GM12872 (cell line): ENCODE measurements at regions not wholly inside any gene's neighbourhood (a gene's known extent, or its start where the extent isn't known, plus 50 kb on each side); places are given as distances from the start of the nearest gene placed in this dataset.

Experiments
- TF ChIP-seq, protein P1 (sequence below): IDR thresholded peaks from 3 replicates; pipeline ENCODE4 v1.5.1; 2011; ENCODE audit warnings: low read depth, mild to moderate bottlenecking, low read length, moderate library complexity; ENCODE audit not compliant: insufficient read depth

DNA sequence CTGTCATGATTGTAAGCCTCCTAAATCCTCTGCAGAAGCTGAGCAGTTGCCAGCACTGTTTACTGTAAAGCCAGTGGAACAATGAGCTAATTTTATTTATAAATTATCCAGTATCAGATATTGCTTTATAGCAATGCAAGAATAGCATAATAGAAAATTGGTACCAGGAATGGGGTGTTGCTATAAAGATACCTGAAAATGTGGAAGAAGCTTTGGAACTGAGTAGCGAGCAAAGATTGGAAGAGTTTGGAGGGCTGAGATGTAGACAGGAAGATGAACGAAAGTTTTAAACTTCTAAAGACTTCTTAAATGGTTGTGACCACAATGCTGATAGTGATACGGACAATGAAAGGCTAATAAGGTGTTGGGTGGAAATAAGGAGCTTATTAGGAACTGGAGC lies 917.4 kb upstream of the POT1 start:
- TF ChIP-seq, protein P1, sequence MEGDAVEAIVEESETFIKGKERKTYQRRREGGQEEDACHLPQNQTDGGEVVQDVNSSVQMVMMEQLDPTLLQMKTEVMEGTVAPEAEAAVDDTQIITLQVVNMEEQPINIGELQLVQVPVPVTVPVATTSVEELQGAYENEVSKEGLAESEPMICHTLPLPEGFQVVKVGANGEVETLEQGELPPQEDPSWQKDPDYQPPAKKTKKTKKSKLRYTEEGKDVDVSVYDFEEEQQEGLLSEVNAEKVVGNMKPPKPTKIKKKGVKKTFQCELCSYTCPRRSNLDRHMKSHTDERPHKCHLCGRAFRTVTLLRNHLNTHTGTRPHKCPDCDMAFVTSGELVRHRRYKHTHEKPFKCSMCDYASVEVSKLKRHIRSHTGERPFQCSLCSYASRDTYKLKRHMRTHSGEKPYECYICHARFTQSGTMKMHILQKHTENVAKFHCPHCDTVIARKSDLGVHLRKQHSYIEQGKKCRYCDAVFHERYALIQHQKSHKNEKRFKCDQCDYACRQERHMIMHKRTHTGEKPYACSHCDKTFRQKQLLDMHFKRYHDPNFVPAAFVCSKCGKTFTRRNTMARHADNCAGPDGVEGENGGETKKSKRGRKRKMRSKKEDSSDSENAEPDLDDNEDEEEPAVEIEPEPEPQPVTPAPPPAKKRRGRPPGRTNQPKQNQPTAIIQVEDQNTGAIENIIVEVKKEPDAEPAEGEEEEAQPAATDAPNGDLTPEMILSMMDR: no peak

DNA sequence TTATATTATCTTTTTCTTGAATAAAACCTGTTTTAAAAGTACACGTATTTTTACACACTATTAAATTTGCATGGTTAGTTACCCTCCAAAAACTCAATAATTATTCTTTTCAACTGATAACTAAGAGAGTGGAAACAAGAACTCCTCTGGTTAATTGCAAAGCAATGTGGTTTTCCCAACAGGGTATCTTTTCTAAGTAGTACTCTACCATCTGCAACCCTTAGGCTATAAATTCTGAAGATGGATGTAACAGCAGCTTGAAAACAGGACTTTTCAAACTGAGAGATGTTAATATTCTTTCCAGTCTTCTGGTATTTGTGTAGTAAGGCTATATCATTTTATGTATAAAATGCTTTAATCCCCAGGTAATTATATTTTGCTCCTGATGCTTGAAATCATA lies 916.1 kb upstream of the POT1 start:
- TF ChIP-seq, protein P1: no peak

DNA sequence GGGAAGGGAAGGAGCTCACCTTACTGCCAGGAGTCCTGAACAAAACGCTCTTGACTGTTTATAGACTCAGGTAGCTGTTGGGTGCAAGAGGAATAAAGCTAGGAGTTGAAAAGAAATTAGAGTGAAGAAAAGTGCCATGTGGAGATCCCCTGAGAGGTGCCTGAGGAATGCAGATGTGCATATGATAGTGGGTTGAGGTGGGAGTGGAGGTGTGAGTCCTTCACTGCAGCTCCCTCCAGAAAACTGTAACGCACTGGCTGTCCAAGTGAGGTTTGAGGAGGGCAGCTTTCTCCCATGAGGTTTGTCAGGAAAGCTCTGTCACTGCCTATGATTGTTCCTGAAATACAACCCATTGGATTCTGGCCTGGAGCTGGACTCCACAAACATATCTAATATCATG lies 904.8 kb upstream of the POT1 start:
- TF ChIP-seq, protein P1: no peak

DNA sequence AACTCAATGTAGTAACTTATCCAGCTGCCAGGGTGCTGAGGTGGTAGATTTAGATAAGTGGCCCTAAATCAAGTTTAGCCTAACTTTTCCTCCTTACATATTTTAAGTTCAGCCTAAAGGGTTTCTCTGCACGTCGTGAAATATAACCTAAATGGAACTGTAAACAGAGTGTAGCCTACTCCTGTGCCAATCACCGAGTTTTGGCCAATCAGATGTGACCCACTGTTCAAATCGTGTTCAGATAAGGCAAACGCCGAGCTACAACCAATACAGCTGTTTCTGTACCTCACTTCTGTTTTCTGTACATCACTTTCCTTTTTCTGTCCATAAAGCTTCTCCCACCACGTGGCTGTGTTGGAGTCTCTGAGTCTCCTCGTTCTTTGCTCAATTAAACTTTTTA lies 904.2 kb upstream of the POT1 start:
- TF ChIP-seq, protein P1: no peak

DNA sequence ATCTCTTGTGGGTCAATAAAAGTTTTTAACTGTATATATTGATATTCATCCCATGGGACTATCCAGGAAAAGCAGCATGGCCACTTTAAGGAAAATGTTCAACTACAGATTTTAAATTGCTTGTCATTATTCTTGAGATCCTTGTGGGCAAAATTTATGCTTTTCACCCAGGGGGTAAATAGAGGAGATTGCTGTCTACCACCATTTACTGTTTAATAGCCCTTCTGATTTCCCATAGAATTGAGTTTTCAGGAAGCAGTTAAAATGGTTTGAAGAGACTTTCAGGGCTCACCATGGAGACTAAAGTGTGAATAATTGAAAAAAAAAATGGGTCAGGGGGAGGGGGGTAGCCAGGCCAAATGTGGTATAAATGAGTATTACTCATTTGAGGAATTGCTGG lies 901.1 kb upstream of the POT1 start:
- TF ChIP-seq, protein P1: no peak

DNA sequence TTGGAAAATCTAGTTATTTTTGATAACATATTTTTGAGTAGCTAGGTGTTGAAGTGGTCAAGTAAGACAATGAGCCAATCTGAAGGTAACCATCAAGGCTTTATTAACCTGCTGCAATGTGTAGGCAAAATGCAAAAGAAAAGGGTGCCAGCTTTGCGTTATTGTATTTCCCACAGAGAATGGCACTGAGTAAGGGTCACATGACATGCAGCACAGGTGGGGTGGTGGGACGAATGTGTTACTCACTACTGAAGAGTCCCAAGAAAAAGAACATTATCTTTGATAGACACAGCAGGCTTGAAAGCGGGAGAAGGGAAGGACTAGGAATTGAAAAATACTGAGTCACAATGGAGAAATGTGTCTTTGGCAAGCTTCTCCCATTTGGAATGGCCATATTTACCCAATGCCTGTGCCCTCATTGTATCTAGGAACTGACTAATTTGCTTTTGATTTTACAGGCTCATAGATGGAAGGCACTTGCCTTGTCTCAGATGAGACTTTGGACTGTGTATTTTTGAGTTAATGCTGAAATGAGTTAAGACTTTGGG lies 898.6 kb upstream of the POT1 start:
- TF ChIP-seq, protein P1: no peak

DNA sequence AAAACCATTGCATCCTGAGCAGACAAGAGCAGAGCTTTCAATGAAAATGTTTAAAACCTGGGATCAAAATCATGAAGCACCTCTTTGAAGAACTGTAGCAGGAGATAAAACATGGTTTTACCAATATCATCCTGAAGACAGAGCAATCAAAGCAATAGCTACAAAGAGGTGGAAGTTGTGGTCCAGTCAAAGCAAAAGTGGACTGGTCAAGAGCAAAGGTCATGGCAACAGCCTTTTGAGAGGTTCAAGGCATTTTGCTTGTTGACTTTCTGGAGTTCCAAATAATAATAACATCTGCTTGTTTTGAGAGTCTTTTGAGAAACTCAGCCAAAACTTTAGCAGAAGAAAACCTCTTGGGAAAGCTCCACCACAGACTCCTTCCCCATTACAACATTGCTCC lies 893.9 kb upstream of the POT1 start:
- TF ChIP-seq, protein P1: no peak
